ENCODE measurements at regions not wholly inside any gene's neighbourhood (a gene's known extent, or its start where the extent isn't known, plus 50 kb on each side); places are given as distances from the start of the nearest gene placed in this dataset.
"Not testable (repeated sequence)": the region's sequence is repeated elsewhere in the genome, so short reads cannot be mapped to it uniquely, and the experiment has no call there.

GRCh38 chr20:40634891-40635290, 54.1 kb downstream of the MAFB start:
- peak; percentile 22 for DNase-seq

GRCh38 chr20:40633123-40633850, 55.7 kb downstream of the MAFB start:
- DNase-seq: peak; percentile 40

GRCh38 chr20:40632346-40632976, 56.6 kb downstream of the MAFB start:
- peak; percentile 20 for DNase-seq

GRCh38 chr20:40631119-40631631, 57.9 kb downstream of the MAFB start:
- DNase-seq: peak; percentile 48

- no peak for DNase-seq
Measured at GRCh38 chr20:40630713-40631112, 58.3 kb downstream of the MAFB start.

- DNase-seq: no peak
Measured at GRCh38 chr20:40630099-40630498, 58.9 kb downstream of the MAFB start.

GRCh38 chr20:40628877-40629276, 60.2 kb downstream of the MAFB start:
- peak; percentile 25 for DNase-seq

GRCh38 chr20:40619053-40619452, 70.0 kb downstream of the MAFB start:
- DNase-seq: not testable (repeated sequence)

GRCh38 chr20:40617594-40617993, 71.4 kb downstream of the MAFB start:
- DNase-seq: no peak

GRCh38 chr20:40612837-40613236, 76.2 kb downstream of the MAFB start:
- no peak for DNase-seq

GRCh38 chr20:40612247-40612646, 76.8 kb downstream of the MAFB start:
- no peak for DNase-seq

- DNase-seq: no peak
Measured at GRCh38 chr20:40610730-40611129, 78.3 kb downstream of the MAFB start.

- DNase-seq: no peak
Measured at GRCh38 chr20:40607927-40608326, 81.1 kb downstream of the MAFB start.

GRCh38 chr20:40606660-40607059, 82.4 kb downstream of the MAFB start:
- DNase-seq: no peak

GRCh38 chr20:40606237-40606636, 82.8 kb downstream of the MAFB start:
- no peak for DNase-seq

- peak; percentile 63 for DNase-seq
Measured at GRCh38 chr20:40604416-40604815, 84.6 kb downstream of the MAFB start.

GRCh38 chr20:40603057-40603651, 85.9 kb downstream of the MAFB start:
- no peak for DNase-seq

GRCh38 chr20:40602381-40602780, 86.7 kb downstream of the MAFB start:
- DNase-seq: no peak

GRCh38 chr20:40600441-40601219, 88.4 kb downstream of the MAFB start:
- no peak for DNase-seq

- no peak for DNase-seq
Measured at GRCh38 chr20:40599987-40600386, 89.0 kb downstream of the MAFB start.

GRCh38 chr20:40592941-40593340, 96.1 kb downstream of the MAFB start:
- no peak for DNase-seq

GRCh38 chr20:40591536-40591935, 97.5 kb downstream of the MAFB start:
- no peak for DNase-seq

- no peak for DNase-seq
Measured at GRCh38 chr20:40591119-40591518, 97.9 kb downstream of the MAFB start.
